CD4-positive, alpha-beta T cell (primary cell): ENCODE measurements at regions not wholly inside any gene's neighbourhood (a gene's known extent, or its start where the extent isn't known, plus 50 kb on each side); places are given as distances from the start of the nearest gene placed in this dataset.

Experiments
- ATAC-seq: fragments of 200-7000 bp; cut with Tn5 transposase; one replicate; pipeline ENCODE4 v1.10.0; 2022; ENCODE audit warnings: mild to moderate bottlenecking; ENCODE audit not compliant: poor library complexity
- CTCF ChIA-PET: fragments of 350-600 bp; sonication (Branson Sonifier 250); formaldehyde crosslinking; loops from one replicate; lab custom pipeline; 2021; ENCODE audit warnings: antibody characterized with exemption, inconsistent platforms; lab: Charles Lee
- POLR2A ChIA-PET: fragments of 350-600 bp; sonication (Branson Sonifier 250); formaldehyde crosslinking; loops from one replicate; lab custom pipeline; 2021; ENCODE audit warnings: antibody characterized with exemption, inconsistent platforms; lab: Charles Lee
- DNase-seq, 14 experiments: peaks; one replicate each; pipeline ENCODE4 v3.0.0-alpha.2; 2013 to 2020; ENCODE audit warnings: mixed read lengths in 2 of 14
- H3K27ac ChIP-seq, 2 donors: one replicate each; pipeline versions ENCODE4 v1.5.1 to v1.7.0; 2013; ENCODE audit warnings: low read length in 2 of 2, low read depth in 1 of 2, mild to moderate bottlenecking in 1 of 2
- H3K27me3 ChIP-seq, 2 experiments: 1 replicate in 1 of 2; 2 replicates in 1 of 2; pipeline versions ENCODE4 v1.6.1 to v1.7.0; 2013; ENCODE audit warnings: low read length in 2 of 2, control low read depth in 1 of 2, mild to moderate bottlenecking in 1 of 2, moderate library complexity in 1 of 2; ENCODE audit not compliant: insufficient read depth in 2 of 2, control insufficient read depth in 1 of 2
- H3K36me3 ChIP-seq: one replicate; pipeline ENCODE4 v1.6.1; 2013; ENCODE audit warnings: low read length, control low read depth; ENCODE audit not compliant: insufficient read depth
- H3K4me1 ChIP-seq: one replicate; pipeline ENCODE4 v1.6.1; 2013; ENCODE audit warnings: low read length, control low read depth; ENCODE audit not compliant: insufficient read depth
- H3K4me3 ChIP-seq: one replicate; pipeline ENCODE4 v1.5.1; 2013; ENCODE audit warnings: mild to moderate bottlenecking, low read length, moderate library complexity
- H3K9me3 ChIP-seq, 2 experiments: 1 replicate in 1 of 2; 2 replicates in 1 of 2; pipeline versions ENCODE4 v1.6.1 to v1.7.0; 2013; ENCODE audit warnings: low read length in 2 of 2, mild to moderate bottlenecking in 2 of 2, control low read depth in 1 of 2, moderate library complexity in 1 of 2; ENCODE audit not compliant: control insufficient read depth in 1 of 2, insufficient read depth in 1 of 2
- H3K27ac Mint-ChIP-seq: one replicate; pipeline ENCODE4 v1.8.0; 2020; ENCODE audit warnings: mixed read lengths
- H3K27me3 Mint-ChIP-seq: one replicate; pipeline ENCODE4 v1.8.0; 2021; ENCODE audit warnings: mixed read lengths
- H3K36me3 Mint-ChIP-seq: one replicate; pipeline ENCODE4 v1.8.0; 2021; ENCODE audit warnings: low read depth, mixed read lengths
- H3K4me1 Mint-ChIP-seq: one replicate; pipeline ENCODE4 v1.8.0; 2021; ENCODE audit warnings: low read depth, mixed read lengths
- H3K4me3 Mint-ChIP-seq: one replicate; pipeline ENCODE4 v1.8.0; 2020; ENCODE audit warnings: mild to moderate bottlenecking, mixed read lengths
- H3K9me3 Mint-ChIP-seq: one replicate; pipeline ENCODE4 v1.8.0; 2020; ENCODE audit warnings: mixed read lengths
- CTCF ChIP-seq: fragments of 200-600 bp; IDR thresholded peaks from one replicate; pipeline ENCODE4 v1.8.0; 2022; ENCODE audit warnings: antibody characterized with exemption, mild to moderate bottlenecking
- intact Hi-C, 2 experiments: fragments of 100-400 bp; cut with DNase I in 1 of 2; cut with micrococcal nuclease in 1 of 2; formaldehyde crosslinking; loops; one replicate each; pipeline versions ENCODE4 v1.15.1 to v1.9.0; 2023 to 2025; cut with DNase I, micrococcal nuclease

- TF ChIP-seq CTCF, result no peak
Observed at GRCh38 chr7:34365011-34365410, 293.0 kb upstream of the NPSR1 start.

GRCh38 chr7:34365611-34366010 lies 292.4 kb upstream of the NPSR1 start:
- Histone ChIP-seq H3K27me3 (no peaks in the 10 kb centered on the region), H3K4me3 (no peak overlapping the region), H3K27ac (no peak overlapping the region), H3K4me1 (no peaks in the 10 kb centered on the region), H3K36me3 (no peaks in the 10 kb centered on the region), H3K9me3 (no peaks in the 10 kb centered on the region)
- intact Hi-C loops, result no loop called here
- Mint-ChIP-seq H3K4me1 (no peaks in the 10 kb centered on the region), H3K27me3 (no peaks in the 10 kb centered on the region), H3K9me3 (no peaks in the 10 kb centered on the region), H3K27ac (no peak overlapping the region), H3K4me3 (no peak overlapping the region), H3K36me3 (no peaks in the 10 kb centered on the region)
- ATAC-seq (no peak), DNase-seq (no peak)
- TF ChIP-seq CTCF, result no peak
- POLR2A ChIA-PET, result interaction anchor here (1.1 kb wide), 1 partner anchor 16 kb away, joined by 4 read pairs; no protein-coding TSS in a partner anchor
- CTCF ChIA-PET, result no interaction called here

More at GRCh38 chr7:34365011-34365410, 293.0 kb upstream of the NPSR1 start:
- DNase-seq, result no peak
- Histone ChIP-seq H3K4me3 (no peak overlapping the region), H3K4me1 (no peaks in the 10 kb centered on the region), H3K9me3 (no peaks in the 10 kb centered on the region), H3K27ac (no peak overlapping the region), H3K27me3 (no peaks in the 10 kb centered on the region), H3K36me3 (no peaks in the 10 kb centered on the region)
- Mint-ChIP-seq H3K9me3 (no peaks in the 10 kb centered on the region), H3K27me3 (no peaks in the 10 kb centered on the region), H3K36me3 (no peaks in the 10 kb centered on the region), H3K27ac (no peak overlapping the region), H3K4me3 (no peak overlapping the region), H3K4me1 (no peaks in the 10 kb centered on the region)
- CTCF ChIA-PET, result no interaction called here
- intact Hi-C loops, result no loop called here
- no peak for ATAC-seq
- POLR2A ChIA-PET, result no interaction called here

- Mint-ChIP-seq H3K4me3 (no peak overlapping the region), H3K4me1 (no peaks in the 10 kb centered on the region), H3K36me3 (no peaks in the 10 kb centered on the region), H3K27ac (no peak overlapping the region), H3K27me3 (no peaks in the 10 kb centered on the region), H3K9me3 (peaks cover 11% of the 10 kb centered on the region)
- no peak for TF ChIP-seq CTCF
- ChIA-PET CTCF (interaction anchor here (0.6 kb wide), 1 partner anchor 13 kb away, joined by 3 read pairs; no protein-coding TSS in a partner anchor), POLR2A (no interaction called here)
- no peak for ATAC-seq
- Histone ChIP-seq H3K4me1 (no peaks in the 10 kb centered on the region), H3K27me3 (no peaks in the 10 kb centered on the region), H3K27ac (no peak overlapping the region), H3K36me3 (no peaks in the 10 kb centered on the region), H3K4me3 (no peak overlapping the region), H3K9me3 (peaks cover 0 to 3% of the 10 kb centered on the region in 2 experiments)
- DNase-seq, result no peak
- intact Hi-C loops, result no loop called here
Observed at GRCh38 chr7:34371922-34372321, 286.1 kb upstream of the NPSR1 start.
